HCT116 (cell line): ENCODE measurements at regions not wholly inside any gene's neighbourhood (a gene's known extent, or its start where the extent isn't known, plus 50 kb on each side); places are given as distances from the start of the nearest gene placed in this dataset.

Experiments used
- ATF3 ChIP-seq: IDR thresholded peaks from 2 replicates; pipeline ENCODE4 v1.6.1; 2012
- CEBPB ChIP-seq: IDR thresholded peaks from 2 replicates; pipeline ENCODE4 v1.6.1; 2012; ENCODE audit warnings: low read depth
- EZH2phosphoT487 ChIP-seq: fragments of 200-600 bp; IDR thresholded peaks from 2 replicates; pipeline ENCODE4 v1.6.1; 2018; ENCODE audit warnings: antibody characterized with exemption, borderline replicate concordance
- POLR2A ChIP-seq: IDR thresholded peaks from 2 replicates; pipeline ENCODE4 v1.7.0; 2011; ENCODE audit warnings: borderline replicate concordance; ENCODE audit not compliant: insufficient read depth, insufficient read length; ENCODE audit errors: extremely low read depth
- POLR2AphosphoS5 ChIP-seq: IDR thresholded peaks from 2 replicates; pipeline ENCODE4 v1.6.1; 2011; ENCODE audit warnings: mild to moderate bottlenecking, low read depth, low read length, moderate library complexity
- RAD21 ChIP-seq: IDR thresholded peaks from 2 replicates; pipeline ENCODE4 v1.6.1; 2012; ENCODE audit warnings: low read depth, mild to moderate bottlenecking
- REST ChIP-seq: IDR thresholded peaks from 2 replicates; pipeline ENCODE4 v1.6.1; 2012; ENCODE audit warnings: low read depth
- SIN3A ChIP-seq: IDR thresholded peaks from 2 replicates; pipeline ENCODE4 v1.6.1; 2012; ENCODE audit warnings: low read depth
- SP1 ChIP-seq: IDR thresholded peaks from 2 replicates; pipeline ENCODE4 v1.6.1; 2012; ENCODE audit warnings: low read depth
- TCF7L2 ChIP-seq: IDR thresholded peaks from 2 replicates; pipeline ENCODE4 v1.7.0; 2011; ENCODE audit warnings: borderline replicate concordance, inconsistent platforms; ENCODE audit not compliant: insufficient read depth, insufficient read length; ENCODE audit errors: extremely low read depth
- YY1 ChIP-seq: IDR thresholded peaks from 2 replicates; pipeline ENCODE4 v1.6.1; 2011; ENCODE audit warnings: low read length, low read depth, moderate library complexity, mild to moderate bottlenecking; ENCODE audit not compliant: insufficient replicate concordance; ENCODE audit errors: extremely low read depth
- ZBTB33 ChIP-seq: IDR thresholded peaks from 2 replicates; pipeline ENCODE4 v1.6.1; 2011; ENCODE audit warnings: mild to moderate bottlenecking, low read length, moderate library complexity; ENCODE audit not compliant: insufficient replicate concordance; ENCODE audit errors: extremely low read depth
- ZFX ChIP-seq: fragments of 450-650 bp; IDR thresholded peaks from 2 replicates; pipeline ENCODE4 v1.6.1; 2017
- TF ChIP-seq, protein P1 (sequence below), 3 experiments: fragments of 200-600 bp in 1 of 3; sonication (generic) in 1 of 3; IDR thresholded peaks in 2 of 3; conservative IDR thresholded peaks in 1 of 3; 2 replicates each; pipeline ENCODE4 v1.5.1; 2012 to 2017; ENCODE audit warnings: low read depth in 2 of 3, low read length in 2 of 3, antibody characterized with exemption in 1 of 3, borderline replicate concordance in 1 of 3, control low read depth in 1 of 3, mild to moderate bottlenecking in 1 of 3, mixed read lengths in 1 of 3, mixed run types in 1 of 3, moderate library complexity in 1 of 3; ENCODE audit not compliant: insufficient read depth in 1 of 3

DNA sequence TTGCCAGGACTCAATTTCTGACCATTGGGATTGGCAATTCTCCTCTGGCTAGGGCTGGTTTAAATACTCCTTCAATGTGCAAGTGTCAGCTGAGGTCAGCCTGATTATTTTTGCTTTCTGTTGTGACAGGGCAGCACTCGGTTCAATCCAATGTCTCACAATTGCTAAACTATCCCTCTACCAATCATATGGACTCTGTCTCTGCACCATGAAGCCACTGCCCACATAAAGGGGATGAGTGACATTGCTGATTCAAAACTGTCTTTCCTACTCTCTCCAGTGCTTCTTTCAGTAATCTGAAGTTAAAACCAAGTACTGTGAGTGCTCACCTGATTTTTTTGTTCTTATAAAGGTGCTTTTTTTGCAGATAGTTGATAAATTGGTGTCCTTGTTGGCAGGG is 1030.7 kb downstream of the GLUD2 start:
- TF ChIP-seq POLR2AphosphoS5 (no peak), ZBTB33 (no peak), SP1 (no peak), REST (no peak), POLR2A (no peak), CEBPB (no peak), SIN3A (no peak), TCF7L2 (no peak), EZH2phosphoT487 (no peak), YY1 (no peak), ATF3 (no peak), ZFX (no peak), RAD21 (no peak)
- TF ChIP-seq, protein P1, sequence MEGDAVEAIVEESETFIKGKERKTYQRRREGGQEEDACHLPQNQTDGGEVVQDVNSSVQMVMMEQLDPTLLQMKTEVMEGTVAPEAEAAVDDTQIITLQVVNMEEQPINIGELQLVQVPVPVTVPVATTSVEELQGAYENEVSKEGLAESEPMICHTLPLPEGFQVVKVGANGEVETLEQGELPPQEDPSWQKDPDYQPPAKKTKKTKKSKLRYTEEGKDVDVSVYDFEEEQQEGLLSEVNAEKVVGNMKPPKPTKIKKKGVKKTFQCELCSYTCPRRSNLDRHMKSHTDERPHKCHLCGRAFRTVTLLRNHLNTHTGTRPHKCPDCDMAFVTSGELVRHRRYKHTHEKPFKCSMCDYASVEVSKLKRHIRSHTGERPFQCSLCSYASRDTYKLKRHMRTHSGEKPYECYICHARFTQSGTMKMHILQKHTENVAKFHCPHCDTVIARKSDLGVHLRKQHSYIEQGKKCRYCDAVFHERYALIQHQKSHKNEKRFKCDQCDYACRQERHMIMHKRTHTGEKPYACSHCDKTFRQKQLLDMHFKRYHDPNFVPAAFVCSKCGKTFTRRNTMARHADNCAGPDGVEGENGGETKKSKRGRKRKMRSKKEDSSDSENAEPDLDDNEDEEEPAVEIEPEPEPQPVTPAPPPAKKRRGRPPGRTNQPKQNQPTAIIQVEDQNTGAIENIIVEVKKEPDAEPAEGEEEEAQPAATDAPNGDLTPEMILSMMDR (IDR thresholded peaks at IDR 0.05 in 2 of 3, conservative IDR thresholded peaks at IDR 0.05 in 1 of 3; ENCODE audit: borderline replicate concordance in 1 of 3, insufficient read depth in 1 of 3, low read depth in 2 of 3, low read length in 2 of 3) = no peak
